ENCODE measurements at regions not wholly inside any gene's neighbourhood (a gene's known extent, or its start where the extent isn't known, plus 50 kb on each side); places are given as distances from the start of the nearest gene placed in this dataset.
"Not testable (repeated sequence)": the region's sequence is repeated elsewhere in the genome, so short reads cannot be mapped to it uniquely, and the experiment has no call there.

DNA sequence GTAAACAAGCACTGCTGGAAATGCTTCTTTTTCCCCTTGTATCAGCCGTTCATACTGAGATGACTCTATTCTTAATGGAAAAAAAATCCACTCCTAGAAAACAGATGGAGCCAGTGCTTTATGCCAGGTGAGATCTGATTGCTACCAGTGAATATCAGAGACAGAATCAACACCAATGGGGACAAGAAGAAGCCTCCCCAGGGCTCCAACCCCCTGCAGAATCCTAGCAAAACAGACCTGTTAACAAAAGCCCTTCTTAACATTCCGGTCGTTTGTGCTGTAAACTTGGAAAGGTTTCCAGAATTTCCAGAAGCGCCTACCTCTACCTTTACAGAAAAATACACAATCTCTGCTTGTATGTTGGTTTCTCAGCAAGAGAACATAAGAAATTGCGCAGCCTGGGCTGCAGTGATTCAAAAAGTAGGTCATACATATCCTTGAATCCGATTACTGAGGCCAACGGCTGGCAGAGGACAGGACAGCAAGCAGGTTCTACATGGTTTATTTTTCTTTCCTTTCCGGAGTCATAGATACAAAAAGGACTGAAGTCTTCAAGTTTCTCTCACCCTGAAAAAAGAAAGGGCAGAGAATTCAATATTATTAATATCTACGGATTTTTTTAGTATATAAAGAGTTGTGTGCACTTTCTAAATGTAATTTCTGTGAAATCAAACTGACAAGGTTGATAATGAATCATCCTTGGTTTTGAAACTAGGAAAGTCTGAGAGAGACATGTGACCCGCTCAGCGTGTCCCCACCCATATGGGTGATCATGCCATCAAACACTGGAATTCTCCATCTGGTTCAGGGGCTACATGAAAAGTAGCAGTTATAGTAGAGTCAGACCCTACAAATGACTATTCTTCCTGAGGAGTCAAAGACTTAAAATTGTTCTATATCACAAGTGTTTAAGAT lies 266.7 kb upstream of the MGAT5 start:
- DNase-seq, result no peak

GRCh38 chr2:133988316-133988891 lies 265.5 kb upstream of the MGAT5 start:
- DNase-seq, result no peak

DNA sequence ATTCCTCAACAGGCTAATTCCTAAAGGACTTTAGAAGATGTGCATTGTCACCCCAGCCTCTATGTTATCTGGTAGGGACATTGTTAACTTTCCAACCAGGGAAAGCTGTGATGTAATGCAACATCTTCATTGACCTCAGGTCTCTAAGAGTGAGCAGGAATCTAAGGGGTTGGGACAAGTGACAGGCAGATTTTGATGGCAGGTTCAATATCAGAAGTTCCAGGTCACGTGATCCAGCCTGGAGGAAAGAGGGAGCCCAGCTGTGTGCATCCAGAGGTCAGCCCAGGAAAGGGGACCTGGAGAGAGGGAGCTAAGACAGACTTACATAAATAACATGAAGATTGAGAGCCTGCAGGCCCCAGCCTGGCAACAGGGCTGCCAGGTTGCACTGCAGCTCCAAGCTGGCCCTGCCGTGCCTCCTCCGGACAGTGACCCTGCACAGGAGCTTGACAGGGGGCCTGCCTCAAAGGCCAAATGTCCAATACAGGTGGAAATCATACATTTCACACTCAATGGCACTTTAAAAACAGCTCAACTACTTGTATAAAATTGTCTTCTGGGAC lies 262.2 kb upstream of the MGAT5 start:
- DNase-seq, result no peak

- DNase-seq, result no peak
Observed at GRCh38 chr2:133992454-133992853, 261.4 kb upstream of the MGAT5 start.

- DNase-seq, result no peak
Observed at GRCh38 chr2:133993160-133993559, 260.7 kb upstream of the MGAT5 start.

DNA sequence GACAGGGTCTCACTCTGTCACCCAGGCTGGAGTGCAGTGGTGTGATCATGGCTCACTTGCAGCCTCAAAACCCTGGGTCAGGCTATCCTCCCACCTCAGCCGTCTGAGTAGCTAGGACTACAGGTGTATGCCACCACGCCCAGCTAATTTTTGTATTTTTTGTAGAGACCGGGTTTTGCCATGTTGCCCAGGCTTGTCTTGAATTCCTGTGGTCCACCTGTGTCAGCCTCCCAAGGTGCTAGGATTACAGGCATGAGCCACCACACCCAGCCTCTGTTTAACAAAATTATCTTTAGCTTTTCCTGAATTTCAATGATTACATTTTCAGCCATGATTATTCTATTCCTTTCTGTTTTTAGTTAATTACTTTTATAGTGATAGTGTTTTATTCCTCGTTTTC lies 255.1 kb upstream of the MGAT5 start:
- DNase-seq, result not testable (repeated sequence)

- DNase-seq, result no peak
Observed at GRCh38 chr2:134002391-134002790, 251.5 kb upstream of the MGAT5 start.

DNA sequence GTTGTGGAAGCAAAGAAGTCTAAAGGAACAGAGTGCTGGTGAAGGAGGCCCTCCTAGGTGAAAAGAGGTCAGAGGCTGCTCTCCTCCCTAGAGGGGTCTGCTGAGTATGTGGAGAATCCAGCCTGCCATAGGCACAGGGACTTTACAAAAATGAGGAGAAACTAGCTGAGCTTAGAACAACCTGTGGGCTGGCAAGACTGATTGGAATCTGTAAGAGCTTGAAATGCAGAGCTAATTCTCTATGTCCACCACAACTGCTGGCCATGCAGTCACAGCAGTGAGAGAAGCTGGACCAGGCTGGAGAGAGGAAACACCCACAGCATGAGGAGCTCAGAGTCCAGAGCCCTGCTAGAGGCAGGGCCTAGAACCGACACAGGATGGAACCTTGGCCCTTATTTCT lies 251.0 kb upstream of the MGAT5 start:
- DNase-seq, result no peak

DNA sequence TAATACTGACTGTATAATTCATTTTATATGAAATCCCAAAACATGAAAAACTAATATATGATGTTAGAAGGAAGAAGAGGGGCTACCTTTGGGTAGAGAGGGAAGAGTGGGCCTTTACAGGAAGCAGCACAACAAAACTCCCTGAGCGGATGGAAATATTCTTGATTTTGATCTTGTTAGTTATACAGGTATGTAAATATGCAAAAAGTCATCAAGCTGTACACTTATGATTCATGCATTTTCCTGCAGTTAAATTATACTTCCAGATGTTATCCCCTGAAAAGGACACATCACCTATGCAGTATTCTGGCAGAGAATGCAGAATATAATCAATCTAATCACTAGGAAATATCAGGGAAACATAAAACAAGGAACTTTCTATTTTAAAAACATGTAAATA lies 249.4 kb upstream of the MGAT5 start:
- no peak for DNase-seq

GRCh38 chr2:134008837-134009236 lies 245.0 kb upstream of the MGAT5 start:
- DNase-seq, result no peak

GRCh38 chr2:134009440-134009839 lies 244.4 kb upstream of the MGAT5 start:
- DNase-seq, result no peak

DNA sequence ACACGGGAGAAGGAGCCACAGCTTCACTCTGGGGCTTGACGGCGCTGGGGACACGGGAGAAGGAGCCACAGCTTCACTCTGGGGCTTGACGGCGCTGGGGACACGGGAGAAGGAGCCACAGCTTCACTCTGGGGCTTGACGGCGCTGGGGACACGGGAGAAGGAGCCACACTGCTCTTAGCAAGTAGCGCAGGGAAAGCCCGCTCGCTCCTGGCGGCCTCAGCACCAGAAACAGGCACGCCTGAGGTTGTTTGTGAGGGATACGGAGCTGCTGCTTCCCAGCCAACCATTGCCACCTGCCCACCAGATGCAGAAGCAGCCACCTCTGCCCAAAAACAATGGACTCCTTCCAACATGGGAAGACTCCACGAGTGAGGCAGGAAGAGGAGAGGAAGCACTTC lies 244.0 kb upstream of the MGAT5 start:
- DNase-seq, result not testable (repeated sequence)

- no peak for DNase-seq
Observed at GRCh38 chr2:134011936-134012586, 241.8 kb upstream of the MGAT5 start.

DNA sequence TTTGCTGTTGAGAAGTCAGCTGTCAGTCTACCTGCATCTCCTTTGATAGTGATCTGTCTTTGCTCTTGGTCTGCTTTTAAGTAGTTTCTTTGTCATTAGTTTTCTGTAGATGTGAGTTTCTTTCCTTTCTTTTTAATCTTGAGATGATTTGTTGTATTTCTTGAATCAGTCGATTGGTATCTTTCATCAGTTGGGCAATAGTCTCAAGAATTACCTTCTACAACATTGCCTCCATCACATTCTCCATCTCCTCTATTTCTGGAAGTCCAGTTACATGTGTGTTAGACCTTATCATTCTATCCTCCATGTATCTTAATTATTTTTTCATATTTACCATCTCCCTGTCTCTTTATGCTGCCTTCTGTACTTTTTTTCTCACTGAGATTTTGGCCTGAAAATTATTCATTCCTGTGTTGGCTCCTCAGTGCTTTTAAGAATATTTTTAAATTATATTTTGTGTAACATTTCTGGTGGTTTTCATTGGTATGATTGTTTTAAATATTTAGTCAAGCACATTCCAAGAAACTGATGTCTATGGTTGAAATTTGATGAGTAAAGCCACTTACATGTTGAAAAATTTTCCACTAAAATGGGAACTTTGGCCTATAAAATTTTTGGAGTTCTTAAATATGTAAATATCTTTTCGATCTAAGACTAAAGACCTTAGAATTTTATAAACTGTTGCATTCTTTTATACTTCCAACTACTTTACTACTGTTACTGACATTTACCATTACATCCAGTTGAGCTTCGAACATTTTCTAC lies 239.5 kb upstream of the MGAT5 start:
- no peak for DNase-seq

- DNase-seq, result no peak
Observed at GRCh38 chr2:134019871-134020270, 234.0 kb upstream of the MGAT5 start.

GRCh38 chr2:134020608-134021007 lies 233.3 kb upstream of the MGAT5 start:
- DNase-seq, result no peak

- no peak for DNase-seq
Observed at GRCh38 chr2:134021830-134022524, 231.9 kb upstream of the MGAT5 start.

DNA sequence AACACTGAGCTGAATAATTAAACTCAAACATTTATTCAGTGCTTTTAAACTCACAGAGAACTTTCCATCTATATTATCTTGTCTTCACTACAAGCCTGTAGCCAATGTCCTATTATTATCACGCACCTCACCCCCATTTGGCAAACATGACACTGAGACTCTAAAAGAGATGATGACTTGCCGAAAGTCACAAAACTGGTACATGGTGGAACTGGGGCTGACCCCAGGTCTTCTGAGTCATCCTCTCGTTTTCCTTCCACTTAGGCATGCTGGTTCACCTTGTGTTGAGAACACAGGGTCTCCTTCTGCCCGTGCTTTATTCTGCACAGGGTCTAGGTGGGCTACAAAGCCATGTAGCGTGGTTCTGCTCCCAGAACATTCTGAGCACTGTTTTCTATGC lies 230.0 kb upstream of the MGAT5 start:
- DNase-seq, result no peak

DNA sequence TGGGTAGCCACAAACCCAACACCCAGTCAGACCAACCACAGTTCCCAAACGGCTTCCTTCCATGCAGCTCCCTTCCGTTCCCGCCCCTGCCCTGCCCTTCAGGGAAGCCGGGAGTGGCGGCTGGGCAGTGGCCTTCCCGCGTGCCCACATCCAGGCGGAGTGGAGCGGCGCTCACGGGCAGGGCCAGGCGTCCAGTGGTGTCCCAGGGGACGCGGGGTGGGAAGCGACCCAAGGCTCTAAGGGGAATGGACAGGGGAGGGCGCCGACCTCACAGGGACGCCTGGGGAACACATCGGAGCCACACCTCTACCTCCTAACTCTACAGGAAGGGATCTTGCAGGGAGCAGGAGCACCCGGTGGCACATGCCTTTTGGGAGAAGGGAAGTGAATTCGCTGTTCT lies 225.9 kb upstream of the MGAT5 start:
- no peak for DNase-seq

- DNase-seq, result no peak
Observed at GRCh38 chr2:134029418-134029817, 224.5 kb upstream of the MGAT5 start.

- no peak for DNase-seq
Observed at GRCh38 chr2:134031539-134031938, 222.3 kb upstream of the MGAT5 start.

All from NCI-H2081 treated with DMSO at 0.1 percent for 48 hours (cell line).